ENCODE measurements at regions not wholly inside any gene's neighbourhood (a gene's known extent, or its start where the extent isn't known, plus 50 kb on each side); places are given as distances from the start of the nearest gene placed in this dataset.

DNA sequence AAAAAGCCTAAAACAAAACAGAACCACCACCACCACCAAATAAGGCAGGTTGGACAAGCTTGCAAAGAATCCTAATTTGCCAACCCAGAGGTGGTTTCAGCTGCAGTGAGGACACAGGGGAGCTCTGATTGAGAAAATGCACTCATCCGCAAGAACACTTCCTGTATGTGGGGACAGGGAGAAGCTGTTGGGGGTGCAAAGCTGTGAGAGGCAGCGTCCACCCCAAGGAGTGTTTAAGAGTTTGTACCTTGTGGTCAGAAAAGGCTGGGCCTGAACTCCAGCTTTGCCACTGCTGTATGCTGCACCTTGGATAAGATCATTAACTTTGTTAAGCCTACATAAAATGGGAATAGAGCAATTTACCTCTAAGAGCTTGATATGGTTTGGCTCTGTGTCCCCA lies 511.7 kb downstream of the BNC2 start:
- no peaks in the 10 kb centered on the region for H3K27me3 ChIP-seq (ENCODE audit: insufficient read depth, low read length, poor library complexity)
- H3K4me2 ChIP-seq (ENCODE audit: insufficient read depth, low read length) = no peak overlapping the region
- TF ChIP-seq, protein P1, sequence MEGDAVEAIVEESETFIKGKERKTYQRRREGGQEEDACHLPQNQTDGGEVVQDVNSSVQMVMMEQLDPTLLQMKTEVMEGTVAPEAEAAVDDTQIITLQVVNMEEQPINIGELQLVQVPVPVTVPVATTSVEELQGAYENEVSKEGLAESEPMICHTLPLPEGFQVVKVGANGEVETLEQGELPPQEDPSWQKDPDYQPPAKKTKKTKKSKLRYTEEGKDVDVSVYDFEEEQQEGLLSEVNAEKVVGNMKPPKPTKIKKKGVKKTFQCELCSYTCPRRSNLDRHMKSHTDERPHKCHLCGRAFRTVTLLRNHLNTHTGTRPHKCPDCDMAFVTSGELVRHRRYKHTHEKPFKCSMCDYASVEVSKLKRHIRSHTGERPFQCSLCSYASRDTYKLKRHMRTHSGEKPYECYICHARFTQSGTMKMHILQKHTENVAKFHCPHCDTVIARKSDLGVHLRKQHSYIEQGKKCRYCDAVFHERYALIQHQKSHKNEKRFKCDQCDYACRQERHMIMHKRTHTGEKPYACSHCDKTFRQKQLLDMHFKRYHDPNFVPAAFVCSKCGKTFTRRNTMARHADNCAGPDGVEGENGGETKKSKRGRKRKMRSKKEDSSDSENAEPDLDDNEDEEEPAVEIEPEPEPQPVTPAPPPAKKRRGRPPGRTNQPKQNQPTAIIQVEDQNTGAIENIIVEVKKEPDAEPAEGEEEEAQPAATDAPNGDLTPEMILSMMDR (IDR thresholded peaks at IDR 0.05; ENCODE audit: borderline replicate concordance, extremely low read depth, low read length, poor library complexity, severe bottlenecking) = no peak
- no peaks in the 10 kb centered on the region for H3K9me3 ChIP-seq (ENCODE audit: insufficient read depth, low read length, severe bottlenecking)
- H3K4me3 ChIP-seq (ENCODE audit: low read depth in 1 of 2, low read length in 2 of 2) = no peak overlapping the region
- H4K20me1 ChIP-seq (ENCODE audit: insufficient read depth, low read length) = no peaks in the 10 kb centered on the region
- H3K36me3 ChIP-seq (ENCODE audit: insufficient read depth, low read length) = no peaks in the 10 kb centered on the region
- no peak overlapping the region for H3K27ac ChIP-seq (ENCODE audit: low read length)
- no peaks in the 10 kb centered on the region for H3K79me2 ChIP-seq (ENCODE audit: insufficient read depth, low read length)
- no peak overlapping the region for H2AFZ ChIP-seq (ENCODE audit: low read depth, low read length)
- DNase-seq (no peak), ATAC-seq (ENCODE audit: insufficient read depth, low read depth) (no peak)
- H3K4me1 ChIP-seq (ENCODE audit: insufficient read depth, low read length) = no peaks in the 10 kb centered on the region
- H3K9ac ChIP-seq (ENCODE audit: low read depth, low read length) = no peak overlapping the region

All from DND-41 (cell line).